ENCODE measurements at regions not wholly inside any gene's neighbourhood (a gene's known extent, or its start where the extent isn't known, plus 50 kb on each side); places are given as distances from the start of the nearest gene placed in this dataset.
A peak's percentile ranks its signal among the peaks of the same experiment; 100 is the strongest.
"Not testable (repeated sequence)": the region's sequence is repeated elsewhere in the genome, so short reads cannot be mapped to it uniquely, and the experiment has no call there.

- DNase-seq (ENCODE audit: low spot score): no peak
Observed at GRCh38 chr16:26394409-26394808, 672.3 kb upstream of the C16orf82 start.

- DNase-seq (ENCODE audit: low spot score): no peak
Observed at GRCh38 chr16:26395700-26396099, 671.0 kb upstream of the C16orf82 start.

- DNase-seq (ENCODE audit: low spot score): peak; percentile 7
Observed at GRCh38 chr16:26396511-26397235, 670.1 kb upstream of the C16orf82 start.

GRCh38 chr16:26413780-26414179 is 652.9 kb upstream of the C16orf82 start:
- DNase-seq (ENCODE audit: low spot score): no peak

- not testable (repeated sequence) for DNase-seq (ENCODE audit: low spot score)
Observed at GRCh38 chr16:26419458-26419857, 647.3 kb upstream of the C16orf82 start.

GRCh38 chr16:26430618-26431017 is 636.1 kb upstream of the C16orf82 start:
- DNase-seq (ENCODE audit: low spot score): no peak

- DNase-seq (ENCODE audit: low spot score): no peak
Observed at GRCh38 chr16:26433807-26434206, 632.9 kb upstream of the C16orf82 start.

- no peak for DNase-seq (ENCODE audit: low spot score)
Observed at GRCh38 chr16:26441178-26441577, 625.5 kb upstream of the C16orf82 start.

- peak; percentile 1 for DNase-seq (ENCODE audit: low spot score)
Observed at GRCh38 chr16:26442321-26442720, 624.4 kb upstream of the C16orf82 start.

- no peak for DNase-seq (ENCODE audit: low spot score)
Observed at GRCh38 chr16:26447570-26447969, 619.2 kb upstream of the C16orf82 start.

- no peak for DNase-seq (ENCODE audit: low spot score)
Observed at GRCh38 chr16:26453215-26453614, 613.5 kb upstream of the C16orf82 start.

GRCh38 chr16:26454102-26454501 is 612.6 kb upstream of the C16orf82 start:
- DNase-seq (ENCODE audit: low spot score): peak; percentile 55

- no peak for DNase-seq (ENCODE audit: low spot score)
Observed at GRCh38 chr16:26456074-26456473, 610.7 kb upstream of the C16orf82 start.

GRCh38 chr16:26457095-26457494 is 609.6 kb upstream of the C16orf82 start:
- no peak for DNase-seq (ENCODE audit: low spot score)

GRCh38 chr16:26457882-26458281 is 608.8 kb upstream of the C16orf82 start:
- DNase-seq (ENCODE audit: low spot score): no peak

- no peak for DNase-seq (ENCODE audit: low spot score)
Observed at GRCh38 chr16:26464576-26465266, 602.0 kb upstream of the C16orf82 start.

GRCh38 chr16:26474405-26474804 is 592.3 kb upstream of the C16orf82 start:
- not testable (repeated sequence) for DNase-seq (ENCODE audit: low spot score)

GRCh38 chr16:26475596-26475995 is 591.1 kb upstream of the C16orf82 start:
- no peak for DNase-seq (ENCODE audit: low spot score)

- no peak for DNase-seq (ENCODE audit: low spot score)
Observed at GRCh38 chr16:26491101-26491670, 575.5 kb upstream of the C16orf82 start.

- no peak for DNase-seq (ENCODE audit: low spot score)
Observed at GRCh38 chr16:26491962-26492361, 574.8 kb upstream of the C16orf82 start.

GRCh38 chr16:26493751-26494150 is 573.0 kb upstream of the C16orf82 start:
- no peak for DNase-seq (ENCODE audit: low spot score)

- no peak for DNase-seq (ENCODE audit: low spot score)
Observed at GRCh38 chr16:26497896-26498295, 568.8 kb upstream of the C16orf82 start.

GRCh38 chr16:26500326-26500725 is 566.4 kb upstream of the C16orf82 start:
- DNase-seq (ENCODE audit: low spot score): no peak

All from RKO (cell line).